MM.1S (cell line): ENCODE measurements at regions not wholly inside any gene's neighbourhood (a gene's known extent, or its start where the extent isn't known, plus 50 kb on each side); places are given as distances from the start of the nearest gene placed in this dataset.

Experiments used
- DNase-seq: peaks from one replicate; pipeline ENCODE4 v3.0.0-alpha.2; 2015
- H2AFZ ChIP-seq: fragments of 300-600 bp; sonication (generic); 2 replicates; pipeline ENCODE4 v1.6.0; 2016; ENCODE audit warnings: antibody characterized with exemption, low read length
- H3F3A ChIP-seq: fragments of 300-600 bp; sonication (generic); 2 replicates; pipeline ENCODE4 v1.6.1; 2016; ENCODE audit warnings: mild to moderate bottlenecking, antibody characterized with exemption, low read length, moderate library complexity, mixed read lengths; ENCODE audit not compliant: insufficient read depth
- H3K27ac ChIP-seq: fragments of 300-600 bp; sonication (generic); 2 replicates; pipeline ENCODE4 v1.5.1; 2016; ENCODE audit warnings: mild to moderate bottlenecking, low read length
- H3K27me3 ChIP-seq: fragments of 300-600 bp; sonication (generic); replicated peaks from 2 replicates; pipeline ENCODE4 v1.6.0; 2016; ENCODE audit warnings: low read length; ENCODE audit not compliant: insufficient read depth
- H3K36me3 ChIP-seq: fragments of 300-600 bp; sonication (generic); replicated peaks from 2 replicates; pipeline ENCODE4 v1.6.1; 2016; ENCODE audit warnings: mild to moderate bottlenecking, low read length, mixed read lengths; ENCODE audit not compliant: insufficient read depth
- H3K4me1 ChIP-seq: fragments of 300-600 bp; sonication (generic); 2 replicates; pipeline ENCODE4 v1.6.1; 2016; ENCODE audit warnings: low read length, mixed read lengths
- H3K4me2 ChIP-seq: fragments of 300-600 bp; sonication (generic); 2 replicates; pipeline ENCODE4 v1.6.0; 2016; ENCODE audit warnings: low read depth, low read length
- H3K4me3 ChIP-seq: fragments of 300-600 bp; sonication (generic); 2 replicates; pipeline ENCODE4 v1.5.1; 2016; ENCODE audit warnings: low read length, mixed read lengths
- H3K79me2 ChIP-seq: fragments of 300-600 bp; sonication (generic); 2 replicates; pipeline ENCODE4 v1.6.1; 2016; ENCODE audit warnings: mixed run types, low read length, mixed read lengths
- H3K9ac ChIP-seq: fragments of 300-600 bp; sonication (generic); 2 replicates; pipeline ENCODE4 v1.6.1; 2016; ENCODE audit warnings: low read length, mixed read lengths
- H3K9me2 ChIP-seq: fragments of 300-600 bp; sonication (generic); replicated peaks from 2 replicates; pipeline ENCODE4 v1.6.1; 2016; ENCODE audit warnings: mild to moderate bottlenecking, low read length, mixed read lengths; ENCODE audit not compliant: insufficient read depth
- H3K9me3 ChIP-seq: fragments of 300-600 bp; sonication (generic); replicated peaks from 2 replicates; pipeline ENCODE4 v1.6.1; 2016; ENCODE audit warnings: mild to moderate bottlenecking, low read length, mixed read lengths; ENCODE audit not compliant: insufficient read depth
- H4K20me1 ChIP-seq: fragments of 300-600 bp; sonication (generic); 2 replicates; pipeline ENCODE4 v1.6.1; 2016; ENCODE audit warnings: mild to moderate bottlenecking, low read length, moderate library complexity, mixed read lengths; ENCODE audit not compliant: insufficient read depth
- CTCF ChIP-seq: fragments of 300-600 bp; sonication (generic); IDR thresholded peaks from 2 replicates; pipeline ENCODE4 v1.5.1; 2016; ENCODE audit warnings: antibody characterized with exemption, low read length, mixed read lengths
- EZH2 ChIP-seq: fragments of 300-600 bp; sonication (generic); optimal IDR thresholded peaks from 2 replicates; pipeline ENCODE3; 2017; ENCODE audit warnings: low read depth, mild to moderate bottlenecking, antibody characterized with exemption, low read length, mixed read lengths
- EZH2phosphoT487 ChIP-seq: fragments of 300-600 bp; sonication (generic); IDR thresholded peaks from 2 replicates; pipeline ENCODE4 v1.6.1; 2018; ENCODE audit warnings: antibody characterized with exemption, low read length

DNA sequence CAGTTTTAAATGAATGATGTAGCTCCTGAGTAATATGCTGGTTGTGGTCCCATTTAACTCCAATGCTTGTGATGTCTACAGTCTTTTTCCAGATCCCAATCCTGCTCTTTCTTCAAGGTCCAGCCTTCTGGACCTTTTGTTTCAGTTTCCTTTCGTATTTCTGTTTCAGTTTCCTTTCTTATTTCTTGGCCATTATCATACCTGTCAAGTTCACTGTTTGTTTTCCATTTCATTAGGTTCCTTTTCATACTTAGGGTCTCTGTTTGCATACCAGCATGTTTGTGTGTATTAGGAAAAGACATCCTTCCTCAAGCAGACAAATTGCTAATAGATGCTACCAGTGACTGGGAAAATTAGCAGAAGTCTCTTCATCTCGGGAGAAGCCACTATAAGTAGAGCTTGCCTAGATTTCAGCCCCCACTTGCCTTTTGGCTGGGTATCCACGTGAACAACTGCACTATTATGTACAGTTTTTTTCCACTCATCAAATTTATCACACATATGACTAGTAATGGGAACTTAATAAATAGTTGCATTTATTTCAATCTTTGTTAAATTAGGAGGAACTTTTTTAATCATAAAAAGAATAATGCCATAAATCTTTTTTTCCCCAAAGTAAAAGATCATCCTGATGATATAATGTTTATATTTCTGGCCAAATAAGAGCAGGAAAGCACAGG is 583.4 kb downstream of the BCKDHB start:
- no peaks in the 10 kb centered on the region for H4K20me1 ChIP-seq
- H3K4me1 ChIP-seq, result peaks cover 14% of the 10 kb centered on the region; the same call in 1 of the 2 replicates
- no peaks in the 10 kb centered on the region for H3K9me2 ChIP-seq
- H3K4me2 ChIP-seq, result peak overlapping the region; percentile 64
- H3K4me3 ChIP-seq, result 0 out of 2 replicates have a peak overlapping the region, but pooled peaks have one; percentile 12
- no peaks in the 10 kb centered on the region for H3K9me3 ChIP-seq
- TF ChIP-seq CTCF (no peak), EZH2phosphoT487 (no peak), EZH2 (no peak)
- no peaks in the 10 kb centered on the region for H3K27me3 ChIP-seq
- no peak overlapping the region for H3K27ac ChIP-seq
- H3K9ac ChIP-seq, result no peak overlapping the region
- no peaks in the 10 kb centered on the region for H3F3A ChIP-seq
- no peaks in the 10 kb centered on the region for H3K36me3 ChIP-seq
- H2AFZ ChIP-seq, result no peak overlapping the region
- no peaks in the 10 kb centered on the region for H3K79me2 ChIP-seq
- DNase-seq, result peak; percentile 24

DNA sequence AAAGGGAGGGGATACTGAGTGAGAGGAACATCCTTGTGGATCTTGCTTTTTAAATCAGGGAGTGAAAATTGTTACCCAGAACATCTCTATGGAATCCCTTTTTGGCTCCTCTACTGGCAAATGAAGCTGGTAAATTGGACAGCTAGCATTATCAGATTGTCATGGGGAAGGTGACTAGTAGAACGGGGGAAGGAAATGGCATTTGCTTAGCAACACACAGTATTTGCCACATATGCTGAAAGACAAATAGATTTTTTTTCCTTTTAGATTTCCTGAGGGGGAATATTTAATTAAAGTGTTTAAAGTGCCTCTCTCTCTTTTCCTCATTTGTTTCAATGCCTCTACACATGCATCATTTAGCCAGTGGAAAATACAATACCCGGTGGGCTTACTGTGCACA is 573.5 kb downstream of the BCKDHB start:
- no peak overlapping the region for H2AFZ ChIP-seq
- no peak for DNase-seq
- H3K4me1 ChIP-seq, result no peaks in the 10 kb centered on the region
- H3K27ac ChIP-seq, result no peak overlapping the region
- no peaks in the 10 kb centered on the region for H3F3A ChIP-seq
- H3K27me3 ChIP-seq, result no peaks in the 10 kb centered on the region
- no peaks in the 10 kb centered on the region for H3K79me2 ChIP-seq
- no peak overlapping the region for H3K4me3 ChIP-seq
- no peak overlapping the region for H3K9ac ChIP-seq
- no peaks in the 10 kb centered on the region for H3K9me2 ChIP-seq
- H4K20me1 ChIP-seq, result no peaks in the 10 kb centered on the region
- TF ChIP-seq EZH2phosphoT487, result no peak
- no peak for TF ChIP-seq EZH2
- no peak for TF ChIP-seq CTCF
- no peaks in the 10 kb centered on the region for H3K36me3 ChIP-seq
- H3K9me3 ChIP-seq, result no peaks in the 10 kb centered on the region
- no peak overlapping the region for H3K4me2 ChIP-seq

- no peak for TF ChIP-seq EZH2phosphoT487
- TF ChIP-seq EZH2, result no peak
- no peak for TF ChIP-seq CTCF
- Histone ChIP-seq H4K20me1 (no peaks in the 10 kb centered on the region), H3K79me2 (no peaks in the 10 kb centered on the region), H3K4me1 (no peaks in the 10 kb centered on the region), H3K9me2 (no peaks in the 10 kb centered on the region), H3K4me3 (no peak overlapping the region), H3F3A (no peaks in the 10 kb centered on the region), H2AFZ (no peak overlapping the region), H3K9ac (no peak overlapping the region), H3K27me3 (no peaks in the 10 kb centered on the region), H3K27ac (no peak overlapping the region), H3K4me2 (no peak overlapping the region), H3K36me3 (no peaks in the 10 kb centered on the region), H3K9me3 (no peaks in the 10 kb centered on the region)
- no peak for DNase-seq
Measured at GRCh38 chr6:80676386-80676785, 569.9 kb downstream of the BCKDHB start.
